ENCODE measurements at regions not wholly inside any gene's neighbourhood (a gene's known extent, or its start where the extent isn't known, plus 50 kb on each side); places are given as distances from the start of the nearest gene placed in this dataset.

- TF ChIP-seq CTCF (IDR thresholded peaks at IDR 0.05) (no peak), POLR2A (IDR thresholded peaks at IDR 0.05) (no peak), POLR2AphosphoS5 (IDR thresholded peaks at IDR 0.05) (no peak), EP300 (IDR thresholded peaks at IDR 0.05) (no peak)
Observed at GRCh38 chr10:121199081-121199480, 347.9 kb downstream of the WDR11 start.

Data from gastroesophageal sphincter (tissue), 3 donors.